ENCODE measurements at regions not wholly inside any gene's neighbourhood (a gene's known extent, or its start where the extent isn't known, plus 50 kb on each side); places are given as distances from the start of the nearest gene placed in this dataset.

DNA sequence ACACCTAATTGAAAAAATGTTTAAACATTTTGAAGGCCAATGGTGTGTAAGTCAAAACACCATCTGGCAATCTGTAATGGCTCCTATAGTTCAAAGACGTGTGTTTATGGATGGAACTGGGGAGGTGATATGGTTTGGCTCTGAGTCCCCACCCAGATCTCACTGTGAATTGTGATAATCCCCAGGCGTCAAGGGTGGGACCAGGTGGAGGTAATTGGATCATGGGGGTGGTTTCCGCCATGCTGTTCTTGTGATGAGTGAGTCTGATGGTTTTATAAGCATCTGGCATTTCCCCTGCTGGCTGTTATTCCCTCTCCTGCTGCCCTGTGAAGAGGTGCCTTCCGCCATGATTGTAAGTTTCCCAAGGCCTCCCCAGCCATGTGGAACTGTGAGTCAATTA, 52.2 kb downstream of the ADRA2C start:
- intact Hi-C loops (cut with DNase I, micrococcal nuclease) = no loop called here
- ATAC-seq = no peak
- DNase-seq = no peak

DNA sequence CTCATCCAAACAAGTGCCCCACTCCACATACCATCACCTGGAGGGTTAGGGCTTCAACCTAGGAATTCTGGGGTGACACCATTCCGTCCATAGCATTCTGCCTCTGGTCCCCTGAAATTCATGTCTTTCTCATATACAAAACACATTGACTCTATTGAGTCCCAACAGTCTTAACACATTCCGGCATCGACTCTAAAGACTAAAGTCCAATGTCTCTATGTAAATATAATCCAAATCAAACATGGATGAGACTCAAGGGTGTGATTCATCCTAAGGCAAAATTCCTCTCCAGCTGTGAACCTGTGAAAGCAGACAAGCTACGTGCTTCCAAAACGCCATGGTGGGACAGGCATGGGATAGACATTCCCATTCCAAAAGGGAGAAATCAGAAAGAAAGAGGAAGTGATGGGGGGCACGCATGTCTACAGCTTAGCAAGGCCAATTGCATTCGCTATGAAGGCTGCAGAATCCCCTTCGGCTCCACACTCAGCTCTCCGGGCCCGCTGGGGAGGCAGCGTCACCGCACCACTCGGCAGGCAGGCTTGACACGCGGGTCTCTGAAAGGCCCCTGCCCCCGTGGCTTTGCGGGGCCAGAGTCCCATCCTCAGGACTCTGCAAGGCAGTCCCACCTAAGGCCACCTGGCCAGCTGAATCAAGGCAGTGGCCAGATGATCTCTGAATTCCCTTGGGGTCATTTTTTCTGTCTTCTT, 53.2 kb downstream of the ADRA2C start:
- intact Hi-C loops (cut with DNase I, micrococcal nuclease) = no loop called here
- ATAC-seq = peak; percentile 72
- DNase-seq = no peak

DNA sequence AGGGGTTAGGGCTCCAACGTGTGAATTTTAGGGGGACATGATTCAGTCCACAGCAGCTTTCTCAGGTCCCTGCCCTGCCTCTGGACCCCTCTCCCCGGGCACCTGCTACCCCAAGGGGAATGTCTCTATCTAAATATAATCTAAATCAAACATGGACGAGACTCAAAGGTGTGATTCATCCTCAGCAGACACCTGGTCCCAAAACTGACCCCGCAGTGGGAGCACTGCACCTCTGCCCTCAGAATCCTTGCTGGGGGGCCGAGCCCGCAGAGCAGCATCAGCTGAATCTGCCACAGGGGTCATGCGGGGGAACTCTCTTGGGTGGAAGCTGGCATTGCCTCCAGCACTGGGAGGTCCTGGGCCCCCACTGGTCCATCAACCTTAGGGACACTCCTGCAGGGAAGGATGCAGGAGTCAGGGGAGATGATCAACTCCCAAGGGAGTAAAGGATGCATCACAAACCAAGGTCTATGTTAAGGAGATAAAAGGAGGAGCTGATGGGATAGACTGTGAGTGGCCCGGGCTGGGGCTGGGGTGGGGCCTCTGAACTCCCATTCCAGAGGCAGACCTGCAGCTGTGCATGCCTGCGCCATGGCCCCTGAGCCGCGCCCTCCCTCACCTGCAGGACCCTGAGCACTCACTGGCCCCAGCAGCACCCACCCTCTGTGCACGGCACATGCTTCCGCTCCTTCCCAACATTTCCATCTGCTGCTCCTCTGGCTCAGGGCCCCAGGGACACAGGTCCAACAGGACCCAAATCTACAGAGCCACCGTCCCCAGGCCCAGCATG, 54.0 kb downstream of the ADRA2C start:
- ATAC-seq = no peak
- intact Hi-C loops (cut with DNase I, micrococcal nuclease) = no loop called here
- no peak for DNase-seq

DNA sequence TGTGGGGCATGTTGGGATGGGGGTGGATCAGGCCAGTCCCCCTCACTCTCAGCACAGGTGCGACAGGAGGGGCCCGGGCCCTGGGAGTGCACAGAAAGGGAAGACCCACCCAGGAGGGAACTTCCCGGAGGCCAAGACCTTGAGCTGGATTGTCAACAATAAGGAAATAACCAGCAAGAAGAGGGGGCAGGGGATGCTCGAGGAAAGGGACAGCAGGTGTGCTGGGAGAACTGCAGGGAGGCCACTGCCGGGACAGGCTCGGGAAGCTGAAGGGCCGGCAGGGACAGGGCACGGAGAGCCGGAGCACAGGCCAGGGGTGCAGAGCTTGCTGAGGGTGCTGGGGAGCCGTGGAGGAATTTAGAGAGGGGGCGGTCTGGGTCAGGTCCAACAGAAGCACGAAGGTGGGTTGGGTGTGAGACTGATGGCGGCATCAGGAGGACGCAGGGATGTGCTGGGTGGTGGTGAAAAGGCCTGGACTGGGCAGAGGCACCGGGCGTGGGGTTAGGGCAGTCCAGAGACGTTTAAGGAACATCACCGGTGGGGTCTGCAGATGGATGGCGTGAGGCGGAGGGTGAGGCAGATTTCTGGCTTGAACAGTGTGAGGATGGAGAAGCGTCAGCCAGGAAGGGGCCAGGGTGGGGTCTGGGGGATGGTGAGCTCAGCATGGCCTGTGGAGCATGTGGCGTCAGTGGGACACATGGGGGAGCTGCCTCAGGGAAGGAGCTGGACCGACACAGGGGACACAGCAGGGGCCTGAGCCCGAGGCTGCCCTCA, 54.8 kb downstream of the ADRA2C start:
- ATAC-seq = peak; percentile 30
- peak in 1 of 2 donors; percentile 47 for DNase-seq

DNA sequence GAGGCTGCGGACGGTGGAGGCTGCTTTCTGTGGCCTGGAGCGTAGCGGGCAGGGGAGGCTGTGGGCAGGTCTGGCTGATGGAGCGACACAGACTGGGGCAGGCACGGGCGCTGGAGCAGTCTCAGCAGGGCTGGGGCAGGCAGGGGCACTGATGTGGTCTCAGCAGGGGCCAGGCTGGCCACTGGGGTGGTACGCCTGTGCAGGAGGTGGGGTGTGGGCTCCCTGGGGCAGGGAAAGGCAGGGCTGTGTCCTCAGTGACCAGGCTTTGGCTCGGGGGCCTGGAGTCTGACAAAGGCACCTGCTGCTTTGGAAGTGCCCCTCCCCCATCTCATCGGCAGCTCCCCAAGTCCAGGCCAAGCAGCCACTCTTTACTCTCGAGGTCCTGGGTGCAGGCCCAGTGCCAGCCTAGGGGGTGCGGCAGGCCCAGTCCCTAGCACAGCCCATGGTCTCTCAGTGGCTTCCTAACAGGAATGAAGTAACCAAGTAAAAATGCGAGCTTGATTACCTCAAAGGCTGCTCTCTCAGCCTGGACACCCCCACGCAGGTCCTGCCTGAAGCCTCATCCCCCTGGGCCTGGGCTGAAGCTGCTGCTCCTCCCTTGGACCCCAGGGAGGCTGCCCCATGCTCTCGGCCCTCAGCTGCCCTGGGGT, 55.5 kb downstream of the ADRA2C start:
- intact Hi-C loops (cut with DNase I, micrococcal nuclease) = no loop called here
- ATAC-seq = no peak
- DNase-seq = no peak

More for the DNA sequence above, 54.8 kb downstream of the ADRA2C start:
- intact Hi-C loops (cut with DNase I, micrococcal nuclease) = no loop called here

DNA sequence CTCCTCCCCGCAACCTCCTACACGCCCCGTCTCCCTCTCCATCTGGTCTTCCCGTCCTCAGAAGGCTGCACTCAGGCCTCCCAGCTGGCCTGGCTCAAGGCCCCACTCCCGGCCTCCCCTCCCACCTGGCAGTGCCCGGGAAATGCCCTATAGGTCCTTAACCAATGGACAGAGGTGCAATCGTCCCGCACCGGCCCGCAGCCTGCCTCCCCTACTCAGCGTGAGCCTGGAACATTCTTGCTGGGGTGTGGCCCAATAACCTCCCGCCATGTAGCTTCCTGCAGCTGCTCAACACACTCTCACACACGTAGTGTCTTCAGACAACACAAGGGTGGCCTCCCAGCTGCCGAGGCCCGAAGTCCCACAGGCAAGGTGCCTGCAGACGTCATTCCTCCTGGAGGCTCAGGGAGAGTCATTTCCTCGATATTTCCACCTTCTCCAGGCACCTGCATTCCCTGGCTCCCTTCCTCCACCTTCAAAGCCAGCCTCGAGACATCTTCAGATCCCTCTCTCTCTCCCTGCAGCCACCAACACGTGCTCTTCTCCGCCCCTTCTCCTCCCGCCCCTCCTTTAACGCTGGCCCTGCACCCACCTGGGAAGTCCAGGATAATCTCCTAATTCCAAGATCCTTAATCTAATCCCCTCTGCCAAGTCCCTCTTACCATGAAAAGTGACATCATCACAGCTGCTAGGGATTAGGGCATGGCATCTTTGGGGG, 56.2 kb downstream of the ADRA2C start:
- peak; percentile 83 for ATAC-seq

DNA sequence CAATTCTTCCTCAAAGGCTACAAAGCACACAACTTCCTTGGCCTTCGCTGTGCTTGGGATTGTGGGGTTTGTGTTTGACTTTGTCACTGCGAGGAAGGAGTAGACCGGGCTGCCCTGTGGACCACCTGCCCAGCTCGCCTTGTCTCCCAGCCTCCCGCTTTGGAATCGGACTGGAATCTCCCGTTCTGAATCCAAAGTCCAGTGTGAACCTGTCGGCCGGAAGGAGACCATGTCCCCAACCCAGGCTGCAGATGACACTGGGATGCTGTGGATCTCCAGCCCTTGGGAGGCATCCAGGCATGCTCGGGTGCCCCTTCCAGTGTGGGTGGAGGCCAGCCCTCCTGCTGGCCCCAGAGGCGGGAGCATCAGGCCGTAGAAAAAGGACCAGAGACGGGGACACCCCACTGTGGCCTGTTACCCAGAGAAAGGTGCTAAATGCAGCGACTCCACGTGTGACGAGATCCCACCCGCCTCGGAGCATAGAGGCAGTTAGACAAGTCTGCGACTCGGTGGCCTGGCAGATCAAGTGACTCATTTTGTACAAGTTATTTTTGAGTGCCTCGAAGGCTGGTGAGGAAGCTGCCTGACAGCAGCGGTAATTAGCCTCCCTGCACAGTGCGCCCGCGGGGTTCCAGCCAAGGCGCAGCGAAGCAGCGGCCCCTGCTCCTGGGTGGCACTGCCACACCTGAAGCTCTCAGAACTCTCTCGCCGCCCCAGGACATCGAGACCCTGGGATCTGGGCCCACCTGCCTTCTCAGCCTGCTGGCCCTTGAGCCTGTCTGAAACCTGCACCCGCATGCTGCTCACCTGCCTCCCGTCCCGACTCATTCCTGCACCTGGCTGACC, 57.5 kb downstream of the ADRA2C start:
- DNase-seq (no peak), ATAC-seq (no peak)

More for the DNA sequence above, 56.2 kb downstream of the ADRA2C start:
- intact Hi-C loops (cut with DNase I, micrococcal nuclease) = no loop called here
- peak; percentile 30 to 72 for DNase-seq

DNA sequence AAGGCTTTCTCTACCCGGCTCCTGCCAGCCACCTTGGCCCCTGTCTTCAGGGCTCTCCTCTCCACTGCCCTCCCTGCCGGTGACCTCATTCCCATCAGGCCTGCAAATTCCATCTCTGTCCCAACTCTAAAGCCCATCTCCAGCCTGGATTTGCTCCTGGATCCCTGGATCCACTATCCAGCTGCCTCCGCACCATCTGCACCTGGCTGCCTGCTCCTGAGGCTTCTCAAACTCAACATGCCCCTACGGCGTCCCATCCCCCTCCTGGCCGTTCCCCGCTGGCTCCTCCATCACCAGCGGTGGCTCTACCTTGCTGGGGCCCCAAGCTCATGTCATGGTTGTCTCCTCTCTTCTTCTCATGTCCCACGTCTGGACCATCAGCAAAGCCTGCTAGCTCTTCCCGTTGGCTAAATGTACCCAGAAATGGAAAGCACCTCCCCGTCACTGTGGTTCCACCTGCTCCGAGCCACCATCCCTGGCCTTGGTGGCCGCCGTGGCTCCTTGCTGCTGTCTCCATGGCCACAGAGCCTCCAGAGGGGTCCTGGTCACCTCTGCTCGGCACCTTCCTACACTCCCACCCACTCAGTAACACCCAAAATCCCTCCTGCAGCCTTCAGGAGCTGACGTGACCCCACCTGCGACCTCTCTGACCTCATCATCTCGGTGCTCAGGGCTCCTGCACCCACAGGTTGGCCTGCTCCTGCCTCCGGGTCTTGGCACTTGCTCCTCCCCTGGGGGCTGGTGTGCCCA, 58.5 kb downstream of the ADRA2C start:
- DNase-seq (no peak), ATAC-seq (no peak)
- intact Hi-C loops (cut with DNase I, micrococcal nuclease) = no loop called here

More for the DNA sequence above, 57.5 kb downstream of the ADRA2C start:
- intact Hi-C loops (cut with DNase I, micrococcal nuclease) = no loop called here

DNA sequence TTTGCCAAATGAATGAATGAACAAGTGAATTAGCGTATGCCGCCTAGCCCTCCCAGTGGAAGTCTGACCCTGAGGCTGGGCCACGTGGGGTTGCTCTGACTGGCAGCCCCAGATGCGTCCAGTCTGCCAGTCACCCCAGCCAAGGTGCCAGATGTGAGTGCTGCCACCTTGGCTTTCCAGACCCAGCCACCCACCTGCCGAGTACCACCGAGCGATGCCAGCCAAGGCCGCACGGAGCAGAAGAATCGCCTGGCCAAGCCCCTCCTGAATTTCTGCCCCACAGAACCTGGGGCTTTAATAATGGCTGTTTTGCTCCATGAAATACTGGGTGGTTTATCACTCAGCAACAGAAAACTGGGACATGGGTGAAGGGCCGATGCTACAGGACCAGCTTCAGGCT, 59.3 kb downstream of the ADRA2C start:
- ATAC-seq = no peak
- no peak for DNase-seq
- intact Hi-C loops (cut with DNase I, micrococcal nuclease) = no loop called here

DNA sequence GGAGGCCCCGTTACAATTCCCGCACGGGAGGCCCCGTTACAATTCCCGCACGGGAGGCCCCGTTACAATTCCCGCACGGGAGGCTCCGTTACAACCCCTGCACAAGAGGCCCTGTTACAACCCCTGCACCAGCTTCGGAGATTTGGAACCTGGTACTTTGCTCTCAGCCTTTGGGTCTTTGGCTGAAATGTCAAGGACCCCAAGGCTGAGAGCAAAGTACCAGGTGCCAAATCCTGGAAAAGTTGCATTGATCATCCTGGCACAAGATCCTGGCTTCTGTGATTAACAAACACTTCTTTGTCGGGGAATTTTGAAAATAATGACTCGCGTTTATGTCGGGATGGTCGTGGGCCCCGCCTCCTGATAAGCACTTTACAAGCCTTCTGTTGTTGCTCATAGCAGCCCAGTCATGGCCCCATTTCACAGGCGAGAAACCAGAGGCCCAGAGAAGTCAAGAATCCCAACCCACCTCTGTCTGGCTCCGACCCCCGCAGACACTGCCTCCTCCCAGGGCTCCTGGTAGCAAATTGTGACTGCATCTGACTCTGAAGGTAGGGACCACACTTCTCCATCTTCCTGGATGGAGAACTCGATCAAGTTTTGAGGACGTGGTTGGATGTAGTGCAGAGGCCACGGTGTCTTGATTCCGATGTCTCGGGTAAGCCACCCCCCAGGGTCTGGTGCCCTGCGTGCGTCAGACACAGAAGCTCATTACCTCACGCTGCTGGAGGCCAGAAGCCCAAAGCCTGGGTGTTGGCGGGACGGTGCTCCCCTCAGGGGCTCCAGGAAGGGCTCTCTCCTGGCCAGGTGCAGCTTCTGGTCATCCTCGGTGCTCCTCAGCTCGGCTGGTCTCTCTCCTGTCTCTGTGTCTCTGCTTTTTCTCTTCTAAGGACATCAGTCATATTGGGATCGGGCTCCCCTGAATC, 60.3 kb downstream of the ADRA2C start:
- intact Hi-C loops (cut with DNase I, micrococcal nuclease) = no loop called here
- ATAC-seq (no peak), DNase-seq (no peak)

DNA sequence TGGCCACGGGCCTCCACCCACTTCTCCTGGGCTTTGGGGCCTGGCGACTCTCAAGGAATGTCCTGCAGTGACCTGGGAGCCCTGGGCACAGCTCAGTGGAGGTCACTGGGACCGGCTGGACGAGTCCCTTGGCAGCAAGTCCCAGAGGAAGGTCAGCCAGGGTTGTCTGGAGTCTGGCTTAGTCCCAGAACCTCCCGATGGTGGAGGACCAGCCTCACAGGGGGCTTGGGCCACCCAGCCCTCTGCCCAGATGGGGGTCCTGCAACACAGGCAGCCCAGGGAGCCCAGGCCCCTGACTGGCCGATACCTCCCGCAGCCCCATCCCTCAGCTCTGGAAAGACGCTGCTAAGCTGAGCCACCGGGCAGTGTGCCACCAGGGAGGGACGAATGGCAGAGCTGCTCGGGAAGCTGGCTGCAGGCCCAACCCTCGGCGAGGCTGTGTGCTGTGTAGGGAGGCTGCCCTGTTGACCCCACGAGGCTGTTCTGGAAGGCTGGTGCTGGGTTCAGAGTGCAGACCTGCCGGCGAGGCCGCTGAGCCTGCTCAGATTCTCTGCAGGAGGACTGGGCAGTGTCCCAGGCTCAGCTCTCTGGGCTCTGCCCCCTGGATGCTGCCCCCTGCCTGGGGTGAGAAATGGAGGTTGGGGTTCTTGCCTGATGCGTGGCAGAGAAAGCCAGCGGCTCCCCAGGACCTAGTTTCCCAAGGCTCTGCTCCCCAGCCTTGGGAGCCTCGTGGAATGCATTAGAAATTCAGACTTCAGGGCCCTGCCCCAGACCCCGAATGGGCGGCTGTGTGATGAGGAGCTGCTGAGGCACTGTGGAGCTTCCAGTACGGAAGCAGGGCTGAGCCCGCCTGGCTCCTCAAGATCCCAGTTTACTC, 61.7 kb downstream of the ADRA2C start:
- intact Hi-C loops (cut with DNase I, micrococcal nuclease) = no loop called here
- DNase-seq (peak; percentile 85 to 87), ATAC-seq (peak; percentile 98)

DNA sequence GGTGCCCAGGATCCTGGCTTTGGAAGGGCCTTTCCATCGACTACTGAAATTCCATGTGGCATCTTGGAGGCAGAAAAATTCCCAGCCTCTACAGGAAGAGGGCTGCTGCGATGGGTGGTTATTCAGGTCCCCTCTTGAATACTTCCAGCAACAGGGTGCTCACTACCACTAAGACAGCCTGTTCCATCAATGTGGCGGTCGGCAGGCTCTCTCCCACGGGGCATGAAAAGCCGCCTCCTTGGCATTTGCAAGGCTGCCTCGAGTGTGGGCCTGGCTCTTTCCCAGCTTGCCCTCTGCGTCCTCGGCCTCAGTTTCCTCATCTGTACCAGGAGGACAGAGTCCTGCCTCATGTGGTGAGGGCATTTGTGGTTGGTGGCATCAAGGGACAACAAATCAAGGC, 62.4 kb downstream of the ADRA2C start:
- intact Hi-C loops (cut with DNase I, micrococcal nuclease) = no loop called here
- DNase-seq (no peak), ATAC-seq (no peak)

DNA sequence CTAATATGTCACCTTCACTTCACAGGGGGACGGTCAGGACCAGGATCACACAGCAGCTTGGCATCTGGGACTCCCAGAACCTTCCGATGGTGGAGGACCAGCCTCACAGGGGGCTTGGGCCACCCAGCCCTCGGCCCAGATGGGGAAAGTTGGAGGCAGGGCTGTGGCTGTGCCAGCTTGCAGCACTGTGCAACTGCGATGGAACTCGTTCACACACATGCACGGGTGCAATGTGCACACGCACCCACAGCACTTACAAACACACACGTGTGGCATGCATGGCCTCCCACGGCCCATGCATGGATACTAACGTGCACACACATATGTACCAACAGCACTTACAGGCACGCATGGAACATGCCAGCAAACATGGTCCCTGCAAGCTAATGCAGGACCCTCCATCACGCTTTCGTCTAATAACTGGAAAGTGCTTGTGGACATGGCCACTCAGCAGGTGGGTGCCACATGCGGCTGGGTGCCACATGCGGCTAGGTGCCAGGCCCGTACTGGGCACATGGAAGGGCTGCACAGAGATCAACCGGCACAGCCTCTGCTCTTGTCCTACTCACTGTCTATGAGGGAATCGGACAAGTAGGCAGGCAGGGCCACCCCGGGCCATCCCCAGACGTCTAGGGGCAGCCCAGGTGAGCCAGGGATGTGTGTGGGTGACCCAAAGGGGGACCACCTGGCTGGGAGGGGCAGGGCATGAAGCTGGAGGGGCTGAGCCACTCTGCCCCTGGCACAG, 63.2 kb downstream of the ADRA2C start:
- ATAC-seq = no peak
- DNase-seq = no peak
- intact Hi-C loops (cut with DNase I, micrococcal nuclease) = no loop called here

DNA sequence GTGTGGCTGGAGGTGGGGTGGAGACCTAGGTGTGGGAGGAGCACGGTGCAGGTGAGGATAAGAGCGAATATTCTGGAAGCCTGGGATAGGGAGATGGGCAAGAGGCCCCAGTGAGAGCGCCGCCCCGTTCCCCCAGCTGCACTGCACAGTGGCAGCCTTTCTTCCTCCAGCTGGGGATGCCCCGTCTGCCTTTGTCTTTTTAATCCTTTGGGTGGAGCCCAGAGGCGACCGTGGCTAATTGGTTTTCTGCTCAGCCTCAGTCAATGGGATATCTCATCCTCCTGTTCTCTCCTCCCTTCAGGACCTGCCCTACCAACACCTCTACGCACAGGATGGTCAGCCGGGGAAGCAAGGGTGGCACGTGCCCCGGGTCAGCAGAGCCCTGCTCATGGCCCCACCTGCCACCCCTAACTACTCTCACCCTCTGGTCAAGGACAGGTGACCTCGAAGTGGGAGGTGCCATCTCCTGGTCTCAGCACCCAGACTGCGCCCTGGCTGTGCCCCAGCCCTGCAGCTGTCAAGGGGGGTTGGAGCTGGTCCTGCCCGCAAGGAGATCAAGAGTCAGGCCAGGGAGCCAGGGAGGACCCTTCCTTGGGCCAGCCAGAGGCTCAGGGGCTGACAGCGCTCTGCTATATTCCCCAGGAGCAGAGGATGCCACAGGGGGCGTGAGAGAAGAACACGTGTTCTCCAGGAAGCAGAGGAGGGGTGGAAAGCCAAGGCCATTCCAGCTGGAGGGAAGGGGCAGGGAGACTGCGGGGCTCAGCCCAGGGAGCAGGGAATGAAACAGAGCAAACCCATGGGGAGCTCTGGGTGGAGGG, 64.0 kb downstream of the ADRA2C start:
- ATAC-seq (no peak), DNase-seq (no peak)
- intact Hi-C loops (cut with DNase I, micrococcal nuclease) = no loop called here

Data from left colon (tissue), 2 donors.